CD4-positive, alpha-beta memory T cell (primary cell): ENCODE measurements at regions not wholly inside any gene's neighbourhood (a gene's known extent, or its start where the extent isn't known, plus 50 kb on each side); places are given as distances from the start of the nearest gene placed in this dataset.

Experiments
- CTCF ChIA-PET: fragments of 350-600 bp; sonication (Branson Sonifier 250); formaldehyde crosslinking; loops from one replicate; lab custom pipeline; 2021; ENCODE audit warnings: inconsistent platforms; ENCODE audit not compliant: partially characterized antibody; lab: Charles Lee
- POLR2A ChIA-PET: fragments of 350-600 bp; sonication (Branson Sonifier 250); formaldehyde crosslinking; loops from one replicate; lab custom pipeline; 2021; ENCODE audit not compliant: partially characterized antibody; lab: Charles Lee
- DNase-seq, 5 donors: peaks; one replicate each; pipeline versions ENCODE4 v3.0.0 to v3.0.0-alpha.2; 2020 to 2022; ENCODE audit warnings: mixed read lengths in 1 of 5
- H3K27ac ChIP-seq: one replicate; pipeline ENCODE4 v1.7.0; 2013; ENCODE audit warnings: low read depth, low read length
- H3K27me3 ChIP-seq: 2 replicates; pipeline ENCODE4 v1.7.0; 2013; ENCODE audit warnings: mild to moderate bottlenecking, low read length, moderate library complexity; ENCODE audit not compliant: insufficient read depth
- H3K36me3 ChIP-seq: 2 replicates; pipeline ENCODE4 v1.7.0; 2013; ENCODE audit warnings: mild to moderate bottlenecking, low read length, moderate library complexity; ENCODE audit not compliant: insufficient read depth
- H3K4me1 ChIP-seq: 2 replicates; pipeline ENCODE4 v1.7.0; 2013; ENCODE audit warnings: mild to moderate bottlenecking, low read length, moderate library complexity; ENCODE audit not compliant: insufficient read depth
- H3K4me3 ChIP-seq, 2 donors: one replicate each; pipeline ENCODE4 v1.7.0; 2013; ENCODE audit warnings: low read length in 2 of 2, mild to moderate bottlenecking in 1 of 2
- H3K9me3 ChIP-seq, 2 donors: one replicate each; pipeline ENCODE4 v1.7.0; 2013; ENCODE audit warnings: low read length in 2 of 2, control low read depth in 1 of 2; ENCODE audit not compliant: control insufficient read depth in 1 of 2
- H3K27ac Mint-ChIP-seq, 7 donors: one replicate each; pipeline ENCODE4 v1.8.0; 2020 to 2021; ENCODE audit warnings: mixed read lengths in 7 of 7, mild to moderate bottlenecking in 6 of 7, inconsistent platforms in 3 of 7, moderate library complexity in 3 of 7
- H3K27me3 Mint-ChIP-seq, 2 donors: one replicate each; pipeline ENCODE4 v1.8.0; 2020 to 2021; ENCODE audit warnings: mixed read lengths in 2 of 2
- H3K36me3 Mint-ChIP-seq, 2 donors: one replicate each; pipeline ENCODE4 v1.8.0; 2020 to 2021; ENCODE audit warnings: mixed read lengths in 2 of 2, inconsistent platforms in 1 of 2, mild to moderate bottlenecking in 1 of 2
- H3K4me1 Mint-ChIP-seq, 4 donors: one replicate each; pipeline ENCODE4 v1.8.0; 2020 to 2021; ENCODE audit warnings: mixed read lengths in 4 of 4, mild to moderate bottlenecking in 1 of 4
- H3K4me3 Mint-ChIP-seq, 8 donors: one replicate each; pipeline ENCODE4 v1.8.0; 2020 to 2021; ENCODE audit warnings: mixed read lengths in 8 of 8, mild to moderate bottlenecking in 7 of 8, moderate library complexity in 6 of 8, inconsistent platforms in 3 of 8
- H3K9me3 Mint-ChIP-seq, 8 donors: one replicate each; pipeline ENCODE4 v1.8.0; 2020 to 2021; ENCODE audit warnings: mixed read lengths in 8 of 8, mild to moderate bottlenecking in 5 of 8, inconsistent platforms in 3 of 8, moderate library complexity in 1 of 8
- intact Hi-C: fragments of 100-400 bp; cut with micrococcal nuclease; formaldehyde crosslinking; loops from one replicate; pipeline ENCODE4 v1.15.1; 2023

DNA sequence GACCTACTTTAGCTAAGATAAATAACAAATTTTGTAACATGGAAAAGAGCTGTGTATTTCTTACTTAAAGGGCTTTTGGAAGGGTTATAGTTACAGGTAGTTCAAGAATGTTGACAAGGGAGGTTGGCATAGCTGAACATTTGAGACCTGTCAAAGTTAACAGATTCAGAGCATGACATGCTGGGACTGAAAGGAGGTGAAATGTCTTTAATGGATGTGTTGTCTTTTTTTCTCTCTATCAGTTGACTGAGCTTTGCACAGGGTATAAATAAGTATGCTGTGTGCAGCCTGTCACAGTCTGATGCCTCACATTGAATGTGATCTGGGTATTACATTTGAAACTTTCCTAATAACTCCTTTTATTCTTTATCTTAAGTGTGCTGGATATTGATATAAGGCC lies 411.9 kb upstream of the ZP4 start:
- Mint-ChIP-seq H3K4me1 (no peaks in the 10 kb centered on the region), H3K27me3 (no peaks in the 10 kb centered on the region), H3K4me3 (no peak overlapping the region), H3K9me3 (peaks cover 0 to 9% (median 4%) of the 10 kb centered on the region in 8 donors), H3K36me3 (no peaks in the 10 kb centered on the region), H3K27ac (no peak overlapping the region)
- H3K9me3 ChIP-seq, result no peaks in the 10 kb centered on the region
- no peaks in the 10 kb centered on the region for H3K4me1 ChIP-seq
- H3K27me3 ChIP-seq, result no peaks in the 10 kb centered on the region
- no peak for DNase-seq
- H3K36me3 ChIP-seq, result no peaks in the 10 kb centered on the region
- H3K4me3 ChIP-seq, result no peak overlapping the region
- ChIA-PET CTCF (no interaction called here), POLR2A (no interaction called here)
- intact Hi-C loops, result no loop called here
- H3K27ac ChIP-seq, result no peak overlapping the region

DNA sequence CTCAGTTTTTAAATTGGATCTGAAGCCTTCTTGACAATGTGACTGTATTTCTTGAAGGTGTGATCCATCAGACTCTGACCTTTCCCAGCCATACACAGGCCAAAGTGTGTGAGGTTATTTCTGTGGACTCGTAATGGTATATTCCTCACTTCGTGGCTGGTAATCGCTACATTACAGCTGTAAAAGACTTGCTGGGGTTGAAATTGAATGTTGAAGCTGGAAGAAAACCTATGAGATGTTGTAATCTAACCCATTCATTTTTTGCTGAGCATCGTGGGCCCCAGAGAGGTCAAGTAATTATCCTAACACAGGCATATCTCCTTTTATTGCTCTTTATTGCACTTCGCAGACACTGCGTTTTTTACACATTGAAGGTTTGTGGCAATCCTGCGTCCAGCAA lies 405.6 kb upstream of the ZP4 start:
- intact Hi-C loops, result no loop called here
- no peaks in the 10 kb centered on the region for H3K4me1 ChIP-seq
- H3K9me3 Mint-ChIP-seq, result peaks cover 0 to 10% (median 4%) of the 10 kb centered on the region in 8 donors
- no peak overlapping the region for H3K27ac ChIP-seq
- H3K27me3 ChIP-seq, result no peaks in the 10 kb centered on the region
- ChIA-PET POLR2A (no interaction called here), CTCF (no interaction called here)
- H3K4me1 Mint-ChIP-seq, result no peaks in the 10 kb centered on the region
- no peaks in the 10 kb centered on the region for H3K36me3 Mint-ChIP-seq
- H3K4me3 Mint-ChIP-seq, result no peak overlapping the region
- H3K27ac Mint-ChIP-seq, result no peak overlapping the region
- DNase-seq, result no peak
- no peaks in the 10 kb centered on the region for H3K9me3 ChIP-seq
- H3K27me3 Mint-ChIP-seq, result no peaks in the 10 kb centered on the region
- H3K4me3 ChIP-seq, result no peak overlapping the region
- H3K36me3 ChIP-seq, result no peaks in the 10 kb centered on the region

DNA sequence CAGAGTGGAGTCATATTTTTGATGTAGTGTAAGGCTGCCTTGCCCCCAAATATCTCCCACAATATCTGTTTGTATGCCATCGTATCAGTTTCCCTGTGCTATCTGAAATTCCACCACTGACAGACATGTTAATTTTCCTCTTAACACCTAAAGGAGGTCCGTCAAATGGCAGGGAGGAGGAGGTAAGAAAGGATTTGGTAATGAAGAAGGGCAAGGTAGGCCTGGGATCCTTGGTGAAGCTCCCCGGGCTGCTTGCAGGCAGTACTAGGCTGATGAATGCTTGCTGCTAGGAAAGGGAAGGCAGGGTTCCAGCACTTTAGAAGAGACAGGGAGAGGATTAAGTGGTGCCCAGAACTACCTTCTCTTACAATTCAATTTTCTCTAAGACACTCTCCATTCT lies 402.4 kb upstream of the ZP4 start:
- no peak for DNase-seq
- Histone ChIP-seq H3K27ac (no peak overlapping the region), H3K27me3 (no peaks in the 10 kb centered on the region), H3K4me3 (no peak overlapping the region), H3K36me3 (no peaks in the 10 kb centered on the region), H3K9me3 (no peaks in the 10 kb centered on the region), H3K4me1 (no peaks in the 10 kb centered on the region)
- Mint-ChIP-seq H3K4me3 (no peak overlapping the region), H3K4me1 (no peaks in the 10 kb centered on the region), H3K27ac (no peak overlapping the region), H3K36me3 (no peaks in the 10 kb centered on the region), H3K9me3 (peaks cover 0 to 9% (median 5%) of the 10 kb centered on the region in 8 donors), H3K27me3 (no peaks in the 10 kb centered on the region)
- CTCF ChIA-PET, result no interaction called here
- POLR2A ChIA-PET, result no interaction called here
- intact Hi-C loops, result no loop called here

DNA sequence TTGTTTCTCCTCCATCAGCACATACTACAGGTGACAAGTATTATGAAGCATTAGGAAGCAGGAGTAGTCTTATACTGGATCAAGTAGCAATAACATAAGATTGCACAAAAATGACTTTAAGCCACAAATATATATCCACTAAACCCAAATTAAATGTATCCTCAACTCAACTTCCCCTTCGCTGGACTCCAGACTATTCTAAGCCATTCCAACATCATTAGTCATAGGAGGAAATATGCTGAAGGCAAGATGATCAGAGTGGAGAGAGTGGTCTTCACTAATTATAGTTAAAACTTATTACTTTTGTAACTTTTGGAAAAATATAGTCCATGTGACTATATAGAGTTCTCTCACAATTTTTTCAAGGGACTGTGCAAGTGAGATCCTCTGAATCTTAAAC lies 390.7 kb upstream of the ZP4 start:
- Mint-ChIP-seq H3K27ac (no peak overlapping the region), H3K4me1 (no peaks in the 10 kb centered on the region), H3K4me3 (no peak overlapping the region), H3K27me3 (no peaks in the 10 kb centered on the region), H3K9me3 (peaks cover under 1 to 15% (median 7%) of the 10 kb centered on the region in 8 donors), H3K36me3 (no peaks in the 10 kb centered on the region)
- Histone ChIP-seq H3K4me1 (no peaks in the 10 kb centered on the region), H3K4me3 (no peak overlapping the region), H3K27me3 (no peaks in the 10 kb centered on the region), H3K27ac (no peak overlapping the region), H3K36me3 (no peaks in the 10 kb centered on the region), H3K9me3 (peaks cover 0 to 3% of the 10 kb centered on the region in 2 donors)
- CTCF ChIA-PET, result no interaction called here
- POLR2A ChIA-PET, result no interaction called here
- intact Hi-C loops, result no loop called here
- DNase-seq, result no peak

DNA sequence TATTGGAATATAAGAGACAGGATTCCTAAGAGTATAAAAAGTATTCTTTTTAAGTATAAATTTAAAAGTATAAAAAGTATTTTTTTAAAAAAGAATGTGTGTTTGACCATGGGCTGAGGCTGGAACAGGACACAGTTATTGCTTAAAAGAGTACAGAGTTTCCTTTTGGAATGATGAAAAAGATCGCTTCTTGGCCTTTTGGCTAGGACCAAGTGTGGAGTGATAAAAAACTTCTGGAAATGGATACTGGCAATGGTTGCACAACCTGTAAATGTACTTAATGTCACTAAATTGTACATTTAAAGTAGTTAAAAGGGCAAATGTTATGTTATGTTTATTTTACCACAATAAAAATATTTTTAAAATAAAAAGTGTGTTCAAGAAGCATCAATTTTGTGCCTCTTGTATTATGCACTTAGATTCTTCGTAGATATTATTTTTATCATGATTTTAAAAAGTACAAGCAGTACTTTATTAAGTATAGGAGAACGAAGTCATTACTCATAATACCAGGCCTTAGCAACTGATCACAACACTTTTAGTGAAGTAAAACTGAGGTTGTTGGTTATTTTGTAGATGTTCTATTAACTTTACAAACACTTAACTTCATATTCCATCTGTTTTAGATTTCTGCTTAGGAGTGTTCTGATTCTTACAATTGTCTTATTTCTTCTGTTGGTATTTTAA lies 389.1 kb upstream of the ZP4 start:
- Histone ChIP-seq H3K36me3 (no peaks in the 10 kb centered on the region), H3K4me3 (no peak overlapping the region), H3K9me3 (peaks cover 0 to 5% of the 10 kb centered on the region in 2 donors), H3K27ac (no peak overlapping the region), H3K4me1 (no peaks in the 10 kb centered on the region), H3K27me3 (no peaks in the 10 kb centered on the region)
- intact Hi-C loops, result no loop called here
- DNase-seq, result no peak
- H3K27me3 Mint-ChIP-seq, result no peaks in the 10 kb centered on the region
- no peaks in the 10 kb centered on the region for H3K4me1 Mint-ChIP-seq
- no peak overlapping the region for H3K27ac Mint-ChIP-seq
- peaks cover 2 to 27% (median 13%) of the 10 kb centered on the region in 8 donors for H3K9me3 Mint-ChIP-seq
- H3K4me3 Mint-ChIP-seq, result no peak overlapping the region
- ChIA-PET CTCF (no interaction called here), POLR2A (no interaction called here)
- no peaks in the 10 kb centered on the region for H3K36me3 Mint-ChIP-seq

DNA sequence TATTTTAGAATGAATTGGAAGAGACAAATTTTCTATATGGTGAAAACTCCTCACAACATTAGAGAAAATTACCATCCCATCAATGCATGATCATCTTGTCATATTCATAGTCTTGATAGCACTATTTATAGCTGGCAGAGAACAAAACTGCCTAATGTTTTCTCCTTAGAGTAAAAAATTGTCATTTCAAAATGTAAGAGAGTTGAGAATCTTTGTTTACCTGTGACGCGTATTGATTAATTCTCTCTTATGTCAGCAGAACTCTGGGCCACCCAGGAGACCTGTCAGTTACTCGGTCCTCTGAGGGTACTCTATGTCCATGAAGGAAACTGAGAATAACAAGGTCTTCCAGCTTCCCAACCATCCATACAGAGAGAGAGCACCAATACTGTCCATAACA lies 381.4 kb upstream of the ZP4 start:
- no peaks in the 10 kb centered on the region for H3K36me3 Mint-ChIP-seq
- H3K27ac Mint-ChIP-seq, result no peak overlapping the region
- no peaks in the 10 kb centered on the region for H3K27me3 ChIP-seq
- no peak overlapping the region for H3K4me3 ChIP-seq
- CTCF ChIA-PET, result no interaction called here
- H3K36me3 ChIP-seq, result no peaks in the 10 kb centered on the region
- no peak overlapping the region for H3K27ac ChIP-seq
- H3K4me1 Mint-ChIP-seq, result no peaks in the 10 kb centered on the region
- H3K9me3 ChIP-seq, result peaks cover 0 to 3% of the 10 kb centered on the region in 2 donors
- DNase-seq, result no peak
- H3K4me1 ChIP-seq, result no peaks in the 10 kb centered on the region
- intact Hi-C loops, result no loop called here
- H3K27me3 Mint-ChIP-seq, result no peaks in the 10 kb centered on the region
- POLR2A ChIA-PET, result no interaction called here
- peaks cover 5 to 19% (median 15%) of the 10 kb centered on the region in 8 donors for H3K9me3 Mint-ChIP-seq
- H3K4me3 Mint-ChIP-seq, result no peak overlapping the region

DNA sequence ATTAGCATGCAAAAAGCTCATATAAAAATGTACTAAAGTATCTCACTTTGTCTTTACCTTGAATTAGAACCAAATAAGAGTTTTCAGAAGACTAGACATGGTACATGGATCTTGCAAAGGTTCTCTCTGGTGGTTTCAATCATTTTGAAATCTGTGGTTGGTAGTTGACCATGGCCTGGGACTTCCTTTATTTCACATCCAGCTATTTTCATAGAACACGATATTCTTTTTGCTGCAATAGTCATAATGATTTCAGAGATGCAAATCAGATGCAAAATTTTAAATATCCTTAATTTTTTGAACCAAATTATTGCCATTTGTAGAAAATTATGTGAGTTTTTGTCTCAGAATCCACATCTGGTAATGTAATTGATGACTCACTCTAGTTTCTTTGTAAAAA lies 375.1 kb upstream of the ZP4 start:
- CTCF ChIA-PET, result no interaction called here

More for the DNA sequence above, 375.1 kb upstream of the ZP4 start:
- no peaks in the 10 kb centered on the region for H3K9me3 ChIP-seq
- no peak overlapping the region for H3K27ac ChIP-seq
- no peak overlapping the region for H3K27ac Mint-ChIP-seq
- no peaks in the 10 kb centered on the region for H3K27me3 Mint-ChIP-seq
- no peaks in the 10 kb centered on the region for H3K27me3 ChIP-seq
- H3K9me3 Mint-ChIP-seq, result peaks cover 0 to 12% (median 4%) of the 10 kb centered on the region in 8 donors
- H3K36me3 ChIP-seq, result no peaks in the 10 kb centered on the region
- no peak overlapping the region for H3K4me3 Mint-ChIP-seq
- H3K4me1 Mint-ChIP-seq, result no peaks in the 10 kb centered on the region
- DNase-seq, result no peak
- no peaks in the 10 kb centered on the region for H3K4me1 ChIP-seq
- no peak overlapping the region for H3K4me3 ChIP-seq
- intact Hi-C loops, result no loop called here
- no peaks in the 10 kb centered on the region for H3K36me3 Mint-ChIP-seq
- POLR2A ChIA-PET, result no interaction called here
